Neural cell (in vitro differentiated cells): ENCODE measurements at regions not wholly inside any gene's neighbourhood (a gene's known extent, or its start where the extent isn't known, plus 50 kb on each side); places are given as distances from the start of the nearest gene placed in this dataset.

Experiments used
- H2AFZ ChIP-seq: fragments of 200-600, 300-800 bp; sonication (generic), shearing (Covaris generic); 2 replicates; pipeline ENCODE4 v1.6.0; 2014; ENCODE audit warnings: low read depth, mild to moderate bottlenecking, antibody characterized with exemption, low read length, moderate library complexity
- H3F3A ChIP-seq: fragments of 200-600 bp; shearing (Covaris generic); 2 replicates; pipeline ENCODE4 v1.6.1; 2016; ENCODE audit warnings: mild to moderate bottlenecking, moderate library complexity, mixed read lengths, antibody characterized with exemption, low read length; ENCODE audit not compliant: insufficient read depth, poor library complexity, severe bottlenecking
- H3K27ac ChIP-seq: fragments of 200-600, 300-800 bp; sonication (generic), shearing (Covaris generic); 2 replicates; pipeline ENCODE4 v1.5.1; 2014; ENCODE audit warnings: mild to moderate bottlenecking, low read length, moderate library complexity
- H3K27me3 ChIP-seq: fragments of 300-800, 200-600 bp; sonication (generic), shearing (Covaris generic); 2 replicates; pipeline ENCODE4 v1.6.0; 2014; ENCODE audit warnings: mild to moderate bottlenecking, low read depth, low read length, moderate library complexity; ENCODE audit not compliant: insufficient read depth
- H3K36me3 ChIP-seq: fragments of 300-800, 200-600 bp; sonication (generic), shearing (Covaris generic); 2 replicates; pipeline ENCODE4 v1.5.1; 2014; ENCODE audit warnings: mild to moderate bottlenecking, antibody characterized with exemption, low read length, moderate library complexity; ENCODE audit not compliant: insufficient read depth
- H3K4me2 ChIP-seq: fragments of 300-800, 200-600 bp; sonication (generic), shearing (Covaris generic); 2 replicates; pipeline ENCODE4 v1.6.0; 2014; ENCODE audit warnings: mild to moderate bottlenecking, low read length
- H3K4me3 ChIP-seq: fragments of 300-800, 200-600 bp; sonication (generic), shearing (Covaris generic); 2 replicates; pipeline ENCODE4 v1.5.1; 2014; ENCODE audit warnings: mild to moderate bottlenecking, low read length, moderate library complexity
- H3K79me2 ChIP-seq: fragments of 200-600 bp; shearing (Covaris generic); replicated peaks from 2 replicates; pipeline ENCODE4 v1.6.0; 2014; ENCODE audit warnings: mild to moderate bottlenecking, low read length, moderate library complexity; ENCODE audit not compliant: insufficient read depth
- H3K9ac ChIP-seq: fragments of 300-800, 200-600 bp; sonication (generic), shearing (Covaris generic); 2 replicates; pipeline ENCODE4 v1.6.1; 2016; ENCODE audit warnings: mild to moderate bottlenecking, low read length, mixed read lengths
- H3K9me2 ChIP-seq: fragments of 200-600 bp; shearing (Covaris generic); 2 replicates; pipeline ENCODE4 v1.6.1; 2016; ENCODE audit warnings: mild to moderate bottlenecking, low read length, mixed read lengths; ENCODE audit not compliant: insufficient read depth
- H3K9me3 ChIP-seq: fragments of 200-600, 300-800 bp; sonication (generic), shearing (Covaris generic); 2 replicates; pipeline ENCODE4 v1.6.1; 2016; ENCODE audit warnings: mild to moderate bottlenecking, mixed run types, low read length, moderate library complexity, mixed read lengths
- H4K20me1 ChIP-seq: fragments of 200-600 bp; shearing (Covaris generic); 2 replicates; pipeline ENCODE4 v1.6.1; 2016; ENCODE audit warnings: mild to moderate bottlenecking, mixed run types; ENCODE audit not compliant: insufficient read depth
- EP300 ChIP-seq: fragments of 450-650 bp; conservative IDR thresholded peaks from 2 replicates; pipeline ENCODE4 v1.6.1; 2014; ENCODE audit warnings: antibody characterized with exemption, mild to moderate bottlenecking, moderate library complexity; ENCODE audit not compliant: poor library complexity, severe bottlenecking
- EZH2 ChIP-seq: fragments of 200-600, 300-800 bp; shearing (Covaris generic), sonication (generic); IDR thresholded peaks from 2 replicates; pipeline ENCODE4 v1.6.1; 2014; ENCODE audit warnings: antibody characterized with exemption, low read length, borderline replicate concordance, mild to moderate bottlenecking; ENCODE audit not compliant: insufficient read depth, poor library complexity, severe bottlenecking
- MXI1 ChIP-seq: fragments of 450-650 bp; conservative IDR thresholded peaks from 2 replicates; pipeline ENCODE4 v1.6.1; 2014; ENCODE audit warnings: antibody characterized with exemption, mild to moderate bottlenecking; ENCODE audit not compliant: poor library complexity, severe bottlenecking
- POLR2AphosphoS5 ChIP-seq: IDR thresholded peaks from 2 replicates; pipeline ENCODE4 v1.6.1; 2012
- RAD21 ChIP-seq: fragments of 450-650 bp; conservative IDR thresholded peaks from 2 replicates; pipeline ENCODE4 v1.6.1; 2014; ENCODE audit warnings: antibody characterized with exemption, mild to moderate bottlenecking, moderate library complexity
- REST ChIP-seq: IDR thresholded peaks from 2 replicates; pipeline ENCODE4 v1.6.1; 2012; ENCODE audit warnings: borderline replicate concordance
- SMC3 ChIP-seq: fragments of 450-650 bp; conservative IDR thresholded peaks from 2 replicates; pipeline ENCODE4 v1.6.1; 2014; ENCODE audit warnings: antibody characterized with exemption, mild to moderate bottlenecking, moderate library complexity; ENCODE audit not compliant: poor library complexity
- TAF1 ChIP-seq: IDR thresholded peaks from 2 replicates; pipeline ENCODE4 v1.6.1; 2012; ENCODE audit warnings: low read depth
- TF ChIP-seq, protein P1 (sequence below): fragments of 450-650 bp; IDR thresholded peaks from 2 replicates; pipeline ENCODE4 v1.5.1; 2014; ENCODE audit warnings: antibody characterized with exemption, mild to moderate bottlenecking, moderate library complexity; ENCODE audit not compliant: poor library complexity, severe bottlenecking

GRCh38 chr11:134628426-134628825, 216.4 kb upstream of the B3GAT1 start:
- no peaks in the 10 kb centered on the region for H3K36me3 ChIP-seq
- no peak overlapping the region for H3K9ac ChIP-seq
- H2AFZ ChIP-seq, result no peak overlapping the region
- H3F3A ChIP-seq, result no peaks in the 10 kb centered on the region
- no peaks in the 10 kb centered on the region for H3K79me2 ChIP-seq
- H3K4me3 ChIP-seq, result no peak overlapping the region
- no peak overlapping the region for H3K4me2 ChIP-seq
- no peaks in the 10 kb centered on the region for H4K20me1 ChIP-seq
- H3K9me2 ChIP-seq, result no peaks in the 10 kb centered on the region
- H3K27me3 ChIP-seq, result no peaks in the 10 kb centered on the region
- H3K9me3 ChIP-seq, result no peaks in the 10 kb centered on the region
- no peak for TF ChIP-seq MXI1
- no peak overlapping the region for H3K27ac ChIP-seq

DNA sequence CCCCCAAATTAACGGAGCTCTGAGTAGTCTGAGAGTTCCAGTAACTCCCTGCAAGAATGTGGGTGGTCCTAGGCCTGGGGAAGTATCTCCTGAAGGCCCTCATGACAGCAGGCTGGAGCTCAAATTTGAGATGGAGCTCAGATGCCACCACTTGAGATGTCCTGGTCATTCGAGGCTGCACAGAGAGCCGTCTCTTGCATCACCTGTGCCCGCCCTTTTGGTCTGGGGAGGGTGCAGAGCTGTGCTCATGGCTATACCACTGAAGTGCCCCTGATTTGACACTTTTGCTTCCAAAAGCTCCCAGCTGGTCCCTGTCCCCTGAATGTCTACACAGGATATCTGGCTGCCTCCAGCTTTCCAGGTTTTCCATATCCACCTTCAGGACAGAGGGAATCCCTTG, 214.0 kb upstream of the B3GAT1 start:
- no peak overlapping the region for H3K9ac ChIP-seq

GRCh38 chr11:134625631-134626030, 213.6 kb upstream of the B3GAT1 start:
- Histone ChIP-seq H3K9me3 (no peaks in the 10 kb centered on the region), H3F3A (no peaks in the 10 kb centered on the region), H2AFZ (no peak overlapping the region), H3K27me3 (no peaks in the 10 kb centered on the region), H3K36me3 (no peaks in the 10 kb centered on the region), H3K9ac (no peak overlapping the region), H3K27ac (no peak overlapping the region), H3K4me3 (no peak overlapping the region), H3K9me2 (no peaks in the 10 kb centered on the region), H4K20me1 (no peaks in the 10 kb centered on the region), H3K79me2 (no peaks in the 10 kb centered on the region), H3K4me2 (no peak overlapping the region)
- no peak for TF ChIP-seq SMC3
- TF ChIP-seq MXI1, result no peak
- TF ChIP-seq EZH2, result no peak
- no peak for TF ChIP-seq POLR2AphosphoS5
- TF ChIP-seq, protein P1, sequence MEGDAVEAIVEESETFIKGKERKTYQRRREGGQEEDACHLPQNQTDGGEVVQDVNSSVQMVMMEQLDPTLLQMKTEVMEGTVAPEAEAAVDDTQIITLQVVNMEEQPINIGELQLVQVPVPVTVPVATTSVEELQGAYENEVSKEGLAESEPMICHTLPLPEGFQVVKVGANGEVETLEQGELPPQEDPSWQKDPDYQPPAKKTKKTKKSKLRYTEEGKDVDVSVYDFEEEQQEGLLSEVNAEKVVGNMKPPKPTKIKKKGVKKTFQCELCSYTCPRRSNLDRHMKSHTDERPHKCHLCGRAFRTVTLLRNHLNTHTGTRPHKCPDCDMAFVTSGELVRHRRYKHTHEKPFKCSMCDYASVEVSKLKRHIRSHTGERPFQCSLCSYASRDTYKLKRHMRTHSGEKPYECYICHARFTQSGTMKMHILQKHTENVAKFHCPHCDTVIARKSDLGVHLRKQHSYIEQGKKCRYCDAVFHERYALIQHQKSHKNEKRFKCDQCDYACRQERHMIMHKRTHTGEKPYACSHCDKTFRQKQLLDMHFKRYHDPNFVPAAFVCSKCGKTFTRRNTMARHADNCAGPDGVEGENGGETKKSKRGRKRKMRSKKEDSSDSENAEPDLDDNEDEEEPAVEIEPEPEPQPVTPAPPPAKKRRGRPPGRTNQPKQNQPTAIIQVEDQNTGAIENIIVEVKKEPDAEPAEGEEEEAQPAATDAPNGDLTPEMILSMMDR, result no peak
- TF ChIP-seq RAD21, result no peak
- TF ChIP-seq EP300, result no peak
- TF ChIP-seq TAF1, result no peak
- no peak for TF ChIP-seq REST

More for the DNA sequence above, 214.0 kb upstream of the B3GAT1 start:
- no peak overlapping the region for H3K27ac ChIP-seq
- no peaks in the 10 kb centered on the region for H3K27me3 ChIP-seq
- no peak for TF ChIP-seq MXI1
- no peak for TF ChIP-seq RAD21
- no peak for TF ChIP-seq TAF1
- no peaks in the 10 kb centered on the region for H3K79me2 ChIP-seq
- H4K20me1 ChIP-seq, result no peaks in the 10 kb centered on the region
- H3K4me3 ChIP-seq, result no peak overlapping the region
- H3K9me2 ChIP-seq, result no peaks in the 10 kb centered on the region
- H3K9me3 ChIP-seq, result no peaks in the 10 kb centered on the region
- no peak overlapping the region for H3K4me2 ChIP-seq
- H2AFZ ChIP-seq, result no peak overlapping the region
- H3K36me3 ChIP-seq, result no peaks in the 10 kb centered on the region
- H3F3A ChIP-seq, result no peaks in the 10 kb centered on the region
